DND-41 (cell line): ENCODE measurements at regions not wholly inside any gene's neighbourhood (a gene's known extent, or its start where the extent isn't known, plus 50 kb on each side); places are given as distances from the start of the nearest gene placed in this dataset.

Source experiments
- EZH2 ChIP-seq: IDR thresholded peaks from 3 replicates; pipeline ENCODE4 v1.6.1; 2012; ENCODE audit warnings: borderline replicate concordance, low read depth, mild to moderate bottlenecking, moderate library complexity, low read length, inconsistent platforms; ENCODE audit not compliant: severe bottlenecking
- TF ChIP-seq, protein P1 (sequence below): IDR thresholded peaks from 2 replicates; pipeline ENCODE4 v1.5.1; 2012; ENCODE audit warnings: borderline replicate concordance, low read length, moderate library complexity, mild to moderate bottlenecking; ENCODE audit not compliant: poor library complexity, severe bottlenecking; ENCODE audit errors: extremely low read depth

DNA sequence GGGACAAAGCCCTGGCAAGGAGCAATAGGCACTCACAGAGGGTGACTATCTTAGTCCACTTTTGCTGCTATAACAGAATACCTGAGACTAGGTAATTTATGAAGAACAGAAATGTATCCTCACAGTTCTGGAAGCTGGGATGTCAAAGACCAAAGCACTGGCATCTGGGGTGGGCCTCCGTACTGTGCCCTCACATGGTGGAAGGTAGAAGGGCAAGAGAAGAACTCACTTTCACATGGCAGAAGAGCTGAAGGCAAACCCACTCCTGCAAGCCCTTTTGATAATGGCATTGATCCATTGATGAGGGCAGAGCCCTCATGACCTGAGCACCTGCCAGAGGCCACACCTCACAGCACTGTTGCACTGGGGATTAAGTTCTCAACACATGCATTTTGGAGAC lies 173.4 kb upstream of the C2CD4B start:
- TF ChIP-seq, protein P1, sequence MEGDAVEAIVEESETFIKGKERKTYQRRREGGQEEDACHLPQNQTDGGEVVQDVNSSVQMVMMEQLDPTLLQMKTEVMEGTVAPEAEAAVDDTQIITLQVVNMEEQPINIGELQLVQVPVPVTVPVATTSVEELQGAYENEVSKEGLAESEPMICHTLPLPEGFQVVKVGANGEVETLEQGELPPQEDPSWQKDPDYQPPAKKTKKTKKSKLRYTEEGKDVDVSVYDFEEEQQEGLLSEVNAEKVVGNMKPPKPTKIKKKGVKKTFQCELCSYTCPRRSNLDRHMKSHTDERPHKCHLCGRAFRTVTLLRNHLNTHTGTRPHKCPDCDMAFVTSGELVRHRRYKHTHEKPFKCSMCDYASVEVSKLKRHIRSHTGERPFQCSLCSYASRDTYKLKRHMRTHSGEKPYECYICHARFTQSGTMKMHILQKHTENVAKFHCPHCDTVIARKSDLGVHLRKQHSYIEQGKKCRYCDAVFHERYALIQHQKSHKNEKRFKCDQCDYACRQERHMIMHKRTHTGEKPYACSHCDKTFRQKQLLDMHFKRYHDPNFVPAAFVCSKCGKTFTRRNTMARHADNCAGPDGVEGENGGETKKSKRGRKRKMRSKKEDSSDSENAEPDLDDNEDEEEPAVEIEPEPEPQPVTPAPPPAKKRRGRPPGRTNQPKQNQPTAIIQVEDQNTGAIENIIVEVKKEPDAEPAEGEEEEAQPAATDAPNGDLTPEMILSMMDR, result no peak
- TF ChIP-seq EZH2, result no peak
